NB4 (cell line): ENCODE measurements at regions not wholly inside any gene's neighbourhood (a gene's known extent, or its start where the extent isn't known, plus 50 kb on each side); places are given as distances from the start of the nearest gene placed in this dataset.

ENCODE experiments used
- MYC ChIP-seq: IDR thresholded peaks from 2 replicates; pipeline ENCODE4 v1.6.1; 2011; ENCODE audit warnings: low read depth, low read length
- POLR2A ChIP-seq: IDR thresholded peaks from 2 replicates; pipeline ENCODE4 v1.6.1; 2011; ENCODE audit warnings: mild to moderate bottlenecking; ENCODE audit not compliant: insufficient read length; ENCODE audit errors: extremely low read depth
- TF ChIP-seq, protein P1 (sequence below): IDR thresholded peaks from one replicate; pipeline ENCODE4 v1.5.1; 2012; ENCODE audit warnings: low read depth, low read length
- TF ChIP-seq, protein P2 (sequence below): IDR thresholded peaks from 2 replicates; pipeline ENCODE4 v1.6.1; 2011; ENCODE audit warnings: low read depth, low read length

DNA sequence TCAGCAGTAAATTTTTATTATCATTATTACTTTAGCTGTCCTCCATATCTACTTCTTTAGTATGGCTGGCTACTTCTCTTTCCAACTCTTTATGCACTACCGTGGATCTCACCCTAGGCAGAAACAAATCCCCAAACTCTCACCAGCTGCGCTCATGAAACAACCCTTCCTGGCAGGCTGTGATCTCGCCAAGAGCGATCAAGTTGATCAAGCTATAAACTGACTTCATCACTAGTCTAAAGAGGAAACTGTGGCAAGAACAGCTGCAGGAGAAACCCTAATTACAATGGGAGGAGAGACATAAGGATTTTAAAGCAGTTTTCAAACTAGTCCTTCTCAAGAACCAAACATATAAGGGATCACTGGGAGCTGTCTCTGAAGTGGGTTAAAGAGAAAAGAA lies 160.5 kb upstream of the PRSS58 start:
- TF ChIP-seq MYC: no peak
- TF ChIP-seq, protein P1, sequence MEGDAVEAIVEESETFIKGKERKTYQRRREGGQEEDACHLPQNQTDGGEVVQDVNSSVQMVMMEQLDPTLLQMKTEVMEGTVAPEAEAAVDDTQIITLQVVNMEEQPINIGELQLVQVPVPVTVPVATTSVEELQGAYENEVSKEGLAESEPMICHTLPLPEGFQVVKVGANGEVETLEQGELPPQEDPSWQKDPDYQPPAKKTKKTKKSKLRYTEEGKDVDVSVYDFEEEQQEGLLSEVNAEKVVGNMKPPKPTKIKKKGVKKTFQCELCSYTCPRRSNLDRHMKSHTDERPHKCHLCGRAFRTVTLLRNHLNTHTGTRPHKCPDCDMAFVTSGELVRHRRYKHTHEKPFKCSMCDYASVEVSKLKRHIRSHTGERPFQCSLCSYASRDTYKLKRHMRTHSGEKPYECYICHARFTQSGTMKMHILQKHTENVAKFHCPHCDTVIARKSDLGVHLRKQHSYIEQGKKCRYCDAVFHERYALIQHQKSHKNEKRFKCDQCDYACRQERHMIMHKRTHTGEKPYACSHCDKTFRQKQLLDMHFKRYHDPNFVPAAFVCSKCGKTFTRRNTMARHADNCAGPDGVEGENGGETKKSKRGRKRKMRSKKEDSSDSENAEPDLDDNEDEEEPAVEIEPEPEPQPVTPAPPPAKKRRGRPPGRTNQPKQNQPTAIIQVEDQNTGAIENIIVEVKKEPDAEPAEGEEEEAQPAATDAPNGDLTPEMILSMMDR: no peak
- no peak for TF ChIP-seq POLR2A
- TF ChIP-seq, protein P2, sequence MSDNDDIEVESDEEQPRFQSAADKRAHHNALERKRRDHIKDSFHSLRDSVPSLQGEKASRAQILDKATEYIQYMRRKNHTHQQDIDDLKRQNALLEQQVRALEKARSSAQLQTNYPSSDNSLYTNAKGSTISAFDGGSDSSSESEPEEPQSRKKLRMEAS: no peak
